IMR-90 (cell line): ENCODE measurements at regions not wholly inside any gene's neighbourhood (a gene's known extent, or its start where the extent isn't known, plus 50 kb on each side); places are given as distances from the start of the nearest gene placed in this dataset.

ENCODE experiments used
- ATAC-seq: fragments of 200-7000 bp; cut with Tn5 transposase; 2 replicates; pipeline ENCODE4 v1.9.1; 2020; ENCODE audit warnings: low read depth, mild to moderate bottlenecking, moderate library complexity
- BruUV-seq: library from RNA; stranded (reverse); fragments of 400-500 nt; replicated peaks from 2 replicates; lab custom pipeline; 2021; lab: Mats Ljungman, UMichigan
- CTCF ChIA-PET: fragments of 300-600 bp; formaldehyde crosslinking; extraction: SDS; loops from one replicate; lab custom pipeline; 2021; ENCODE audit warnings: antibody characterized with exemption; lab: Yijun Ruan, JAX
- POLR2A ChIA-PET: fragments of 300-600 bp; sonication (Branson Sonifier 250); formaldehyde crosslinking; loops from one replicate; lab custom pipeline; 2022; ENCODE audit warnings: antibody characterized with exemption; ENCODE audit not compliant: unreplicated experiment; lab: Charles Lee
- DNase-seq: peaks from one replicate; pipeline ENCODE4 v3.0.0; 2013
- H2AFZ ChIP-seq: replicated peaks from 2 replicates; pipeline ENCODE3; 2013; ENCODE audit warnings: low read length, mild to moderate bottlenecking; ENCODE audit not compliant: poor library complexity
- H2AK5ac ChIP-seq: 2 replicates; pipeline ENCODE4 v1.6.1; 2013; ENCODE audit warnings: low read depth, low read length, inconsistent platforms
- H2AK9ac ChIP-seq: replicated peaks from 2 replicates; pipeline ENCODE3; 2013; ENCODE audit warnings: mild to moderate bottlenecking, low read depth, low read length, moderate library complexity; ENCODE audit not compliant: poor library complexity
- H2BK120ac ChIP-seq: 2 replicates; pipeline ENCODE4 v1.6.1; 2013; ENCODE audit warnings: low read depth, low read length, inconsistent platforms
- H2BK15ac ChIP-seq: 3 replicates; pipeline ENCODE4 v1.6.1; 2013; ENCODE audit warnings: low read depth, low read length, inconsistent platforms
- H2BK20ac ChIP-seq: 2 replicates; pipeline ENCODE4 v1.6.1; 2013; ENCODE audit warnings: low read depth, mild to moderate bottlenecking, inconsistent platforms, low read length, moderate library complexity
- H2BK5ac ChIP-seq: 2 replicates; pipeline ENCODE4 v1.6.1; 2013; ENCODE audit warnings: mild to moderate bottlenecking, low read depth, low read length, inconsistent platforms; ENCODE audit not compliant: poor library complexity, severe bottlenecking
- H3K14ac ChIP-seq: replicated peaks from 2 replicates; pipeline ENCODE4 v1.6.1; 2013; ENCODE audit warnings: low read depth, low read length, inconsistent platforms
- H3K18ac ChIP-seq: 2 replicates; pipeline ENCODE4 v1.6.1; 2013; ENCODE audit warnings: low read depth, low read length, control low read depth
- H3K23ac ChIP-seq: 2 replicates; pipeline ENCODE4 v1.6.1; 2013; ENCODE audit warnings: low read depth, low read length, inconsistent platforms
- H3K27ac ChIP-seq: 2 replicates; pipeline ENCODE4 v1.5.1; 2013; ENCODE audit warnings: mild to moderate bottlenecking, control low read depth, low read length; ENCODE audit not compliant: insufficient read depth
- H3K27me3 ChIP-seq: 2 replicates; pipeline ENCODE4 v1.6.1; 2013; ENCODE audit warnings: low read length; ENCODE audit not compliant: control insufficient read depth, insufficient read depth
- H3K36me3 ChIP-seq: 2 replicates; pipeline ENCODE4 v1.6.1; 2013; ENCODE audit warnings: low read length, mixed read lengths; ENCODE audit not compliant: control insufficient read depth, insufficient read depth
- H3K4ac ChIP-seq: 2 replicates; pipeline ENCODE4 v1.6.1; 2013; ENCODE audit warnings: low read depth, low read length, inconsistent platforms
- H3K4me1 ChIP-seq: 2 replicates; pipeline ENCODE4 v1.6.1; 2013; ENCODE audit warnings: low read length, mixed read lengths; ENCODE audit not compliant: control insufficient read depth, insufficient read depth
- H3K4me2 ChIP-seq: 2 replicates; pipeline ENCODE4 v1.6.1; 2013; ENCODE audit warnings: low read depth, mild to moderate bottlenecking, control low read depth, low read length, moderate library complexity
- H3K4me3 ChIP-seq: 2 replicates; pipeline ENCODE4 v1.5.1; 2013; ENCODE audit warnings: low read depth, mild to moderate bottlenecking, control low read depth, low read length, moderate library complexity; ENCODE audit not compliant: insufficient read depth
- H3K56ac ChIP-seq: 2 replicates; pipeline ENCODE4 v1.6.1; 2013; ENCODE audit warnings: low read length, inconsistent platforms; ENCODE audit not compliant: insufficient read depth; ENCODE audit errors: extremely low read depth
- H3K79me1 ChIP-seq, 2 experiments: 2 replicates each; pipeline ENCODE4 v1.6.1; 2013; ENCODE audit warnings: low read length in 2 of 2, inconsistent platforms in 1 of 2, low read depth in 1 of 2
- H3K9ac ChIP-seq: 2 replicates; pipeline ENCODE4 v1.6.1; 2013; ENCODE audit warnings: low read depth, low read length, control low read depth
- H3K9me1 ChIP-seq: 2 replicates; pipeline ENCODE4 v1.6.1; 2013; ENCODE audit warnings: low read length, inconsistent platforms; ENCODE audit not compliant: insufficient read depth
- H3K9me3 ChIP-seq: 2 replicates; pipeline ENCODE4 v1.6.1; 2013; ENCODE audit warnings: low read length; ENCODE audit not compliant: control insufficient read depth, insufficient read depth
- H4K20me1 ChIP-seq: 2 replicates; pipeline ENCODE4 v1.6.1; 2013; ENCODE audit warnings: low read length, inconsistent platforms; ENCODE audit not compliant: insufficient read depth
- H4K5ac ChIP-seq: 2 replicates; pipeline ENCODE4 v1.6.1; 2013; ENCODE audit warnings: mild to moderate bottlenecking, low read depth, low read length, control low read depth
- H4K8ac ChIP-seq, 2 experiments: 2 replicates each; pipeline ENCODE4 v1.6.1; 2013; ENCODE audit warnings: low read depth in 2 of 2, low read length in 2 of 2, control low read depth in 1 of 2, inconsistent platforms in 1 of 2
- H4K91ac ChIP-seq: 2 replicates; pipeline ENCODE4 v1.6.1; 2013; ENCODE audit warnings: low read depth, low read length, inconsistent platforms; ENCODE audit not compliant: insufficient read depth
- BHLHE40 ChIP-seq: fragments of 150-350 bp; IDR thresholded peaks from 2 replicates; pipeline ENCODE4 v1.6.1; 2016; ENCODE audit warnings: mild to moderate bottlenecking, low read depth, low read length
- MXI1 ChIP-seq: IDR thresholded peaks from 2 replicates; pipeline ENCODE4 v1.6.1; 2012; ENCODE audit warnings: low read depth, mild to moderate bottlenecking, low read length, moderate library complexity, borderline replicate concordance
- WGBS, 2 experiments: methylation state at CpG; one replicate each; pipeline versions ENCODE4 v1.1.5 to v1.1.7; 2013; ENCODE audit warnings: missing lambda C conversion rate in 2 of 2; ENCODE audit not compliant: insufficient read length in 1 of 2; ENCODE audit errors: extremely low coverage in 2 of 2; 5-methylcytosine and 5-hydroxymethylcytosine counted together
- dilution Hi-C: fragments of 300-500 bp; cut with HindIII; formaldehyde crosslinking; loops from one replicate; pipeline ENCODE4 v1.14.3; 2018; ENCODE audit warnings: low sequenced_read_pairs; ENCODE audit not compliant: unreplicated experiment
- in situ Hi-C: fragments of 300-500 bp; cut with MboI; formaldehyde crosslinking; loops from 3 replicates; pipeline ENCODE4 v1.14.3; 2019; ENCODE audit warnings: low sequenced_read_pairs, inconsistent platforms, mixed read lengths
- intact Hi-C: fragments of 100-400 bp; cut with micrococcal nuclease; formaldehyde crosslinking; loops from 2 replicates; pipeline ENCODE4 v1.10.0; 2022

GRCh38 chr2:81324046-81324445 is 1019.5 kb upstream of the LRRTM1 start:
- H3K79me1 ChIP-seq = no peaks in the 10 kb centered on the region
- no peak overlapping the region for H2BK15ac ChIP-seq
- H3K56ac ChIP-seq = no peak overlapping the region
- no peak overlapping the region for H3K4me3 ChIP-seq
- POLR2A ChIA-PET = no interaction called here
- no peaks in the 10 kb centered on the region for H4K20me1 ChIP-seq
- CTCF ChIA-PET = interaction anchor here (0.6 kb wide), 1 partner anchor 11 kb away, joined by 3 read pairs; no protein-coding TSS in a partner anchor
- no peaks in the 10 kb centered on the region for H3K9me1 ChIP-seq
- DNase-seq (no peak), ATAC-seq (no peak)
- H2BK5ac ChIP-seq = no peak overlapping the region
- H2AK9ac ChIP-seq = no peak overlapping the region
- no peak overlapping the region for H3K23ac ChIP-seq
- H3K18ac ChIP-seq = no peak overlapping the region
- H4K5ac ChIP-seq = no peak overlapping the region
- H3K27me3 ChIP-seq = no peaks in the 10 kb centered on the region
- WGBS, 2 experiments = no CpG with 5 or more reads among the region's 3 CpGs
- H2AFZ ChIP-seq = no peak overlapping the region
- no peak overlapping the region for H4K8ac ChIP-seq
- TF ChIP-seq BHLHE40 (no peak), MXI1 (no peak)
- no peaks in the 10 kb centered on the region for H3K36me3 ChIP-seq
- no peak overlapping the region for H2BK20ac ChIP-seq
- H3K4me2 ChIP-seq = no peak overlapping the region
- H4K91ac ChIP-seq = no peak overlapping the region
- H3K4ac ChIP-seq = no peak overlapping the region
- H2BK120ac ChIP-seq = no peak overlapping the region
- H3K4me1 ChIP-seq = no peaks in the 10 kb centered on the region
- intact Hi-C loops = no loop called here
- H3K9me3 ChIP-seq = peaks cover 6% of the 10 kb centered on the region
- H3K14ac ChIP-seq = no peak overlapping the region
- no peak overlapping the region for H3K27ac ChIP-seq
- in situ Hi-C loops = no loop called here
- no peak overlapping the region for H2AK5ac ChIP-seq
- BruUV-seq = no TSS peak
- H3K9ac ChIP-seq = no peak overlapping the region
- dilution Hi-C loops = no loop called here
